ENCODE measurements at regions not wholly inside any gene's neighbourhood (a gene's known extent, or its start where the extent isn't known, plus 50 kb on each side); places are given as distances from the start of the nearest gene placed in this dataset.

- no peak for TF ChIP-seq JUN (IDR thresholded peaks at IDR 0.05; ENCODE audit: borderline replicate concordance, insufficient read depth, insufficient read length, low read depth)
- no peak for TF ChIP-seq CTCF (IDR thresholded peaks at IDR 0.05; ENCODE audit: extremely low read depth in 1 of 2, insufficient read depth in 1 of 2, low read depth in 1 of 2, low read length in 2 of 2)
These were observed 409.2 kb upstream of the RARB start for GRCh38 chr3:25018909-25019308.

Measured in endothelial cell of umbilical vein (primary cell).